Raji (cell line): ENCODE measurements at regions not wholly inside any gene's neighbourhood (a gene's known extent, or its start where the extent isn't known, plus 50 kb on each side); places are given as distances from the start of the nearest gene placed in this dataset.

Source experiments
- POLR2A ChIP-seq: IDR thresholded peaks from 2 replicates; pipeline ENCODE4 v1.6.1; 2011; ENCODE audit warnings: low read depth, low read length, control low read depth; ENCODE audit not compliant: insufficient read depth

DNA sequence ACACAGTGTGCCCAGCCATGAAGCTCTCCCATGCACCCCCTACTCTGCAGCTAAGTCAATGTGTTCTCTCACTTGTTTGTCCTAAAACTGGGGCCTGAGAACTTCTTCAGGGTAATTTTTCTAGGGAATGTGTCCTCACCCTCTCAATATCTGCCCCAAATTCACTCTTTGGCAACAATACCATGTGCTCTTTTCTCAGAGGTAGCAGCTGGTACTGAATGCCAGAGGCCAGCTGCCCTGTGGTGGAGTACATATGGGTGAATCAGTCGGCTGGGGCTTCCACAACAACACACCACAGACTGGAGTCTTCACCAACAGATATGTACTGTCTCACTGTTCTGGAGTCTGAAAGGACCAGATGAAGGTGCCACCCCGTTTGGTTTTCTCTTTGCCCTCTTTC is 97.7 kb upstream of the TOP3B start:
- no peak for TF ChIP-seq POLR2A

- TF ChIP-seq POLR2A = no peak
Observed at GRCh38 chr22:22079404-22080148, 97.0 kb upstream of the TOP3B start.

- TF ChIP-seq POLR2A = no peak
Observed at GRCh38 chr22:22078329-22078728, 95.7 kb upstream of the TOP3B start.

GRCh38 chr22:22076932-22077703 is 94.5 kb upstream of the TOP3B start:
- no peak for TF ChIP-seq POLR2A

DNA sequence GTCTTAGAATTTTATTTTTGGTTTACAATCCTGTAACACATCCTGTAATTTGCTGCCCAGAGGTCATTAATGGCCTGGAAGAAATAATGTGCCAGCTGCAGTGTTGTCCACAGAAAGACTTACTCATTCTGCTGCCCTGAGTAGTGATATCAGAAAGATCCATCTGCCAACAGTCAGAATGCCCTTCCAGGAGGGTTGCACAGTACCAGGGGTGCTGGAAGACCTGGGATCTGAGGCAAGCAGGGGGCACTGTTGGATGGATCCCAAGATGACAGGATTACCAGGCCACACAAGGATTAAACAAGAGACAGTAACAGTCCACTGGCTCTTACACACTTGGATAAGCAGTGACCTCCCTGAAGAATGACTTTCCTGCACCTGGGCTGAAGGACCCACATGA is 93.8 kb upstream of the TOP3B start:
- TF ChIP-seq POLR2A = no peak

GRCh38 chr22:22075382-22076163 is 93.0 kb upstream of the TOP3B start:
- no peak for TF ChIP-seq POLR2A

- no peak for TF ChIP-seq POLR2A
Observed at GRCh38 chr22:22074634-22075381, 92.2 kb upstream of the TOP3B start.

- TF ChIP-seq POLR2A = no peak
Observed at GRCh38 chr22:22073769-22074561, 91.4 kb upstream of the TOP3B start.

DNA sequence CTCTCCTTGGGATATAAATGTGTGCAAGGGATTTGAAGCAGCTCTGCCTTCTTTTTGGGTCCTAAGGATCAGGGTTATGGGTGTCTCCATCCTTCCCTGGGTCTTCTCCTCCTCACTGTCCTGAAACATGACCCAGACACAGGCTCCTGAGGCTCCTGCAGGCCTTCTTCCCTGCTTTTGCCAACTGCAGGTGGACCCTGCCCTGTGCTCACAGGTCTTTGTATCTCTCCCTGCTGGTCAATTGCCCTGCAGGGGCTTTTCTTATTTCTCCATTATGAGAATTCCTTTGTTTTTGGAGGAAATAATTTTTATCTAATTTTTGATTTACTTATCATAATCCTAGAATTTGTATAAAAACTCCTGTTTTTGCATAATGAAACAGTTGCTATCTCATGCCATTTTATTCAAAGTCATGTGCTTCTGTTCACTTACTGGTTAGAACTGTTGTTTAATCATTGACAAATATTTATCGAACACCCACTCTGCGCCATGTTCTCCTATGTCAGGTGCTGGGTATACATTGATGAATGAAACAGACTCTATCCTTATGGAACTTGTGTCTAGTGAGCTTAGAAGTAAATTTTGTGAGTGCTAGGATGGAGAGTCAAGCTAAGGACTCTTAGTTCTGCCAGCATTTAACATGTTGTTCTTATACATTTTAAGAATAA is 89.7 kb upstream of the TOP3B start:
- no peak for TF ChIP-seq POLR2A

GRCh38 chr22:22071455-22071854 is 88.9 kb upstream of the TOP3B start:
- TF ChIP-seq POLR2A = no peak

GRCh38 chr22:22070371-22070824 is 87.8 kb upstream of the TOP3B start:
- no peak for TF ChIP-seq POLR2A

DNA sequence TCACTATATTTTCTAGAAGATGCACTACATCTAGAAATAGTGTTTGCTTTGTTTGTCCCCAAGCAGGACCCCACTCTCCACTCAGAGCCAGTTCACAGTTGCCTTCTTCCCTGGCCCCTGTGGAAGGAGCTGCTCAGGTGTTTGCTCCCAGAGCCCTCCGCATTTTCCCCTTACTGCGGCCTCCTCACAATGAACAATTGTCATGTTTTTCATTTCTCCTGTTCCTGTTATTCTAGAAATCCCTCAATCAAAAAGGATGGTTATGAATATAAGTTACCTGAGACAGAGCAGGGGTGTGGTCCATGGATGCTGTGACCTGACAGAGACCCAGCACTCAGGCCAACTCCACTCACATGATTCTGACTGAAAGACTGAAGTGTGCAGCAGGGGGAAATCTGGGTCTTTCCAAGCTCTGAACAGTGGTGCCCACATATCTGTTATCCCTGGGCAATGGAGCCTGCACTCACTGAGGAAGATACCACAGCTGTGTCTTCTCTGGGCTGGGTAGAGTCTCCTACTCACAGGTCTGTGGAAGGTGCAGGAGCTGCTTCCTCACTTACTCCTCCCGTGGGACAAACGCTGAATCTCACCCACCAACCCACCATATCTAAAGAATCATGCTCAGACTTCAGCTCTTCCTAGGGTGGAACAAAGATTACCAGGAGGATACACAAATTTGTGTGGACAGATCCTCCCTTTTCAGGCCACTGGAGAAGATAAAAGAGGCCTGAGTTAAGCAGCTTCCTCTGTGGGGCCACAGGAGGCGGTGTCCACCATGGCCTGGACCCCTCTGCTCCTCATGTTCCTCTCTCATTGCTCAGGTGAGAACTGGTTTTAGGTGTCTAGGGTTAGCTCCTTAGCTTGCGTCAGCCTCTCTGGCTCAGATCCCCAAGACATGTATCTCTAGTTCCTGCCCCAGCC is 87.1 kb upstream of the TOP3B start:
- TF ChIP-seq POLR2A = no peak

DNA sequence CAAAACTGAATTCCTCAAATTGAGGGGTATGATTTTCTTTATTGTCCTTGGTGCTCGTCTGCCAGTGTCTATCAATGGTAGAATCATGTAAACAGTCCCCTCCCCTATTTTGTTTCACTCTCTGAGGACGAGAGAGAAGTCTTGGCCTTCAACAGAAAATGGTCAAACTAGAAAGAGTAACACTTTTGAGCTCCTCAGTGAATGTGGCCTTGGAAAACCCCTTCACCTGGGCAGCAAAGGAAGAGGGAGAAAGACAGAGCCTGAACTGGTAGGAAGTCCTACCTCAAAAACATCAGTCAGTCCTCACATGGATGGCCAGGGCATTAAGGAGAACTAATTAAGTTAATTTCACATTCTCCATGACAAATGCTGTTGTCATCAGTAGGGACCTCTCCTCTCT is 86.1 kb upstream of the TOP3B start:
- no peak for TF ChIP-seq POLR2A
